HG03108 (cell line): ENCODE measurements at regions not wholly inside any gene's neighbourhood (a gene's known extent, or its start where the extent isn't known, plus 50 kb on each side); places are given as distances from the start of the nearest gene placed in this dataset.

Source experiments
- ATAC-seq: cut with Tn5 transposase; IDR thresholded peaks from one replicate; pipeline ENCODE4 v1.9.1; 2021; ENCODE audit warnings: moderate library complexity; ENCODE audit not compliant: unreplicated experiment

- ATAC-seq: no peak
These were observed 1598.6 kb upstream of the PCDH7 start for GRCh38 chr4:29121586-29121985.

GRCh38 chr4:29128810-29129209 is 1591.4 kb upstream of the PCDH7 start:
- ATAC-seq: no peak

GRCh38 chr4:29131304-29131703 is 1588.9 kb upstream of the PCDH7 start:
- no peak for ATAC-seq

GRCh38 chr4:29142708-29143107 is 1577.5 kb upstream of the PCDH7 start:
- ATAC-seq: no peak

GRCh38 chr4:29151584-29151983 is 1568.6 kb upstream of the PCDH7 start:
- ATAC-seq: no peak

GRCh38 chr4:29153642-29154041 is 1566.5 kb upstream of the PCDH7 start:
- no peak for ATAC-seq

GRCh38 chr4:29175291-29175690 is 1544.9 kb upstream of the PCDH7 start:
- no peak for ATAC-seq

- no peak for ATAC-seq
These were observed 1521.1 kb upstream of the PCDH7 start for GRCh38 chr4:29199025-29199424.

GRCh38 chr4:29199485-29199884 is 1520.7 kb upstream of the PCDH7 start:
- no peak for ATAC-seq

GRCh38 chr4:29213020-29213419 is 1507.1 kb upstream of the PCDH7 start:
- ATAC-seq: no peak

GRCh38 chr4:29220761-29221160 is 1499.4 kb upstream of the PCDH7 start:
- no peak for ATAC-seq

- no peak for ATAC-seq
These were observed 1495.3 kb upstream of the PCDH7 start for GRCh38 chr4:29224911-29225310.

GRCh38 chr4:29240641-29241040 is 1479.5 kb upstream of the PCDH7 start:
- no peak for ATAC-seq

- no peak for ATAC-seq
These were observed 1477.1 kb upstream of the PCDH7 start for GRCh38 chr4:29243054-29243453.

- ATAC-seq: no peak
These were observed 1476.3 kb upstream of the PCDH7 start for GRCh38 chr4:29243851-29244250.

GRCh38 chr4:29259556-29259955 is 1460.6 kb upstream of the PCDH7 start:
- no peak for ATAC-seq

- no peak for ATAC-seq
These were observed 1457.2 kb upstream of the PCDH7 start for GRCh38 chr4:29262986-29263385.

- ATAC-seq: no peak
These were observed 1444.0 kb upstream of the PCDH7 start for GRCh38 chr4:29276150-29276549.

- ATAC-seq: no peak
These were observed 1442.8 kb upstream of the PCDH7 start for GRCh38 chr4:29277381-29277780.

- no peak for ATAC-seq
These were observed 1441.6 kb upstream of the PCDH7 start for GRCh38 chr4:29278585-29278984.

GRCh38 chr4:29289118-29289517 is 1431.1 kb upstream of the PCDH7 start:
- ATAC-seq: no peak

GRCh38 chr4:29295280-29295679 is 1424.9 kb upstream of the PCDH7 start:
- no peak for ATAC-seq

GRCh38 chr4:29304595-29304994 is 1415.6 kb upstream of the PCDH7 start:
- ATAC-seq: no peak

GRCh38 chr4:29307256-29307655 is 1412.9 kb upstream of the PCDH7 start:
- no peak for ATAC-seq
